LNCAP (cell line): ENCODE measurements at regions not wholly inside any gene's neighbourhood (a gene's known extent, or its start where the extent isn't known, plus 50 kb on each side); places are given as distances from the start of the nearest gene placed in this dataset.

ENCODE experiments used
- CTCF ChIP-seq: fragments of 450-650 bp; IDR thresholded peaks from 2 replicates; pipeline ENCODE4 v1.5.1; 2017; ENCODE audit warnings: mild to moderate bottlenecking

- no peak for TF ChIP-seq CTCF
Measured at GRCh38 chr2:128693743-128694029, 375.0 kb upstream of the HS6ST1 start.

- TF ChIP-seq CTCF: no peak
Measured at GRCh38 chr2:128695646-128696220, 377.1 kb upstream of the HS6ST1 start.

- TF ChIP-seq CTCF: no peak
Measured at GRCh38 chr2:128696421-128696820, 377.8 kb upstream of the HS6ST1 start.

- no peak for TF ChIP-seq CTCF
Measured at GRCh38 chr2:128701418-128701817, 382.8 kb upstream of the HS6ST1 start.

- TF ChIP-seq CTCF: no peak
Measured at GRCh38 chr2:128702616-128703015, 383.9 kb upstream of the HS6ST1 start.

GRCh38 chr2:128708106-128708816 is 389.6 kb upstream of the HS6ST1 start:
- no peak for TF ChIP-seq CTCF

GRCh38 chr2:128710242-128710641 is 391.6 kb upstream of the HS6ST1 start:
- TF ChIP-seq CTCF: no peak

GRCh38 chr2:128710729-128711128 is 392.1 kb upstream of the HS6ST1 start:
- no peak for TF ChIP-seq CTCF
